Vagina (tissue), 2 donors: ENCODE measurements at regions not wholly inside any gene's neighbourhood (a gene's known extent, or its start where the extent isn't known, plus 50 kb on each side); places are given as distances from the start of the nearest gene placed in this dataset.

Experiments used
- CTCF ChIP-seq, 3 experiments: fragments of 450-650 bp in 2 of 3; fragments of 200-600 bp in 1 of 3; sonication (generic) in 1 of 3; IDR thresholded peaks; one replicate each; pipeline ENCODE4 v1.5.1; 2017 to 2019; ENCODE audit warnings: antibody characterized with exemption in 3 of 3, mild to moderate bottlenecking in 2 of 3, moderate library complexity in 2 of 3
- POLR2A ChIP-seq, 2 donors: fragments of 450-650 bp; IDR thresholded peaks; one replicate each; pipeline ENCODE4 v1.6.1; 2017; ENCODE audit warnings: antibody characterized with exemption in 2 of 2, mild to moderate bottlenecking in 2 of 2, moderate library complexity in 2 of 2
- POLR2AphosphoS5 ChIP-seq, 2 donors: sonication (generic); formaldehyde crosslinking; IDR thresholded peaks; one replicate each; pipeline ENCODE4 v1.9.0; 2017; ENCODE audit warnings: antibody characterized with exemption in 2 of 2, mild to moderate bottlenecking in 2 of 2, low read depth in 1 of 2; ENCODE audit not compliant: insufficient read depth in 1 of 2

GRCh38 chr2:65498396-65498795 is 66.0 kb upstream of the SPRED2 start:
- TF ChIP-seq CTCF (IDR thresholded peaks at IDR 0.05), result no peak
- no peak for TF ChIP-seq POLR2AphosphoS5 (IDR thresholded peaks at IDR 0.05; ENCODE audit: insufficient read depth in 1 of 2, low read depth in 1 of 2)
- TF ChIP-seq POLR2A (IDR thresholded peaks at IDR 0.05), result no peak
